ENCODE measurements at regions not wholly inside any gene's neighbourhood (a gene's known extent, or its start where the extent isn't known, plus 50 kb on each side); places are given as distances from the start of the nearest gene placed in this dataset.

- TF ChIP-seq CTCF (IDR thresholded peaks at IDR 0.05; ENCODE audit: poor library complexity): no peak
- TF ChIP-seq EZH2phosphoT487 (IDR thresholded peaks at IDR 0.05; ENCODE audit: low read depth, severe bottlenecking, unreplicated experiment): no peak
Observed at GRCh38 chr2:128591022-128591860, 272.6 kb upstream of the HS6ST1 start.
